Fibroblast of lung (primary cell): ENCODE measurements at regions not wholly inside any gene's neighbourhood (a gene's known extent, or its start where the extent isn't known, plus 50 kb on each side); places are given as distances from the start of the nearest gene placed in this dataset.

Source experiments
- EZH2 ChIP-seq: IDR thresholded peaks from 2 replicates; pipeline ENCODE4 v1.5.1; 2012; ENCODE audit warnings: low read length, control low read depth, mild to moderate bottlenecking; ENCODE audit errors: missing control alignments
- TF ChIP-seq, protein P1 (sequence below), 2 donors: IDR thresholded peaks in 1 of 2; conservative IDR thresholded peaks in 1 of 2; 1 replicate in 1 of 2; 2 replicates in 1 of 2; pipeline ENCODE4 v1.5.1; 2011 to 2012; ENCODE audit warnings: low read length in 2 of 2, control low read depth in 1 of 2, inconsistent platforms in 1 of 2, low read depth in 1 of 2, mild to moderate bottlenecking in 1 of 2

DNA sequence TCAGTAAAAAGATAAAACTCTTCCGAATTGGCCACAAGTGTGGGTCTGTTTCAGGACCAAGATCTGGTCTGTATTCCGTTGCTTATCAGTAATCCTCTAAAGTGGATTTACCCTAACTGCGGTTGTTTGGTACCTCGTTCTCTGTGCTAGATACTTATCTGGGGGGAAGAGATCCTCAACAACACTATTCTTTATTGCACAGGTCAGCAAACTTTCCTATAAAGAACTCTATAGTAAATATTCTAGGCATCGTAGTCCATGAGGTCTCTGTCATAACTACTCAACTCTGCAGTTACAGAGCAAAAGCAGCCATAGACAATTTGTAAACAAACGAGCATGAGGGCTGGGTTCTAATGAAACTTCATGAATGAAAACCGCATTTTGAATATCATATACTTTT is 335.8 kb upstream of the KIF2A start:
- TF ChIP-seq, protein P1, sequence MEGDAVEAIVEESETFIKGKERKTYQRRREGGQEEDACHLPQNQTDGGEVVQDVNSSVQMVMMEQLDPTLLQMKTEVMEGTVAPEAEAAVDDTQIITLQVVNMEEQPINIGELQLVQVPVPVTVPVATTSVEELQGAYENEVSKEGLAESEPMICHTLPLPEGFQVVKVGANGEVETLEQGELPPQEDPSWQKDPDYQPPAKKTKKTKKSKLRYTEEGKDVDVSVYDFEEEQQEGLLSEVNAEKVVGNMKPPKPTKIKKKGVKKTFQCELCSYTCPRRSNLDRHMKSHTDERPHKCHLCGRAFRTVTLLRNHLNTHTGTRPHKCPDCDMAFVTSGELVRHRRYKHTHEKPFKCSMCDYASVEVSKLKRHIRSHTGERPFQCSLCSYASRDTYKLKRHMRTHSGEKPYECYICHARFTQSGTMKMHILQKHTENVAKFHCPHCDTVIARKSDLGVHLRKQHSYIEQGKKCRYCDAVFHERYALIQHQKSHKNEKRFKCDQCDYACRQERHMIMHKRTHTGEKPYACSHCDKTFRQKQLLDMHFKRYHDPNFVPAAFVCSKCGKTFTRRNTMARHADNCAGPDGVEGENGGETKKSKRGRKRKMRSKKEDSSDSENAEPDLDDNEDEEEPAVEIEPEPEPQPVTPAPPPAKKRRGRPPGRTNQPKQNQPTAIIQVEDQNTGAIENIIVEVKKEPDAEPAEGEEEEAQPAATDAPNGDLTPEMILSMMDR (conservative IDR thresholded peaks at IDR 0.05 in 1 of 2, IDR thresholded peaks at IDR 0.05 in 1 of 2; ENCODE audit: low read depth in 1 of 2, low read length in 2 of 2) = no peak
- TF ChIP-seq EZH2 = no peak
